HL-60 (cell line): ENCODE measurements at regions not wholly inside any gene's neighbourhood (a gene's known extent, or its start where the extent isn't known, plus 50 kb on each side); places are given as distances from the start of the nearest gene placed in this dataset.

Experiments used
- DNase-seq, 2 experiments: peaks; one replicate each; pipeline ENCODE4 v3.0.0-alpha.2; 2010 to 2020; ENCODE audit warnings: low read depth in 1 of 2, low spot score in 1 of 2
- H3K27ac ChIP-seq: fragments of 250-450 bp; sonication (Bioruptor Pico); replicated peaks from 2 replicates; pipeline ENCODE4 v1.5.1; 2020; ENCODE audit warnings: mild to moderate bottlenecking, moderate library complexity
- H3K27me3 ChIP-seq: fragments of 250-450 bp; sonication (Bioruptor Pico); 2 replicates; pipeline ENCODE4 v1.5.1; 2021; ENCODE audit warnings: mild to moderate bottlenecking, moderate library complexity; ENCODE audit not compliant: insufficient read depth, poor library complexity, severe bottlenecking
- H3K4me3 ChIP-seq: replicated peaks from 2 replicates; pipeline ENCODE4 v1.5.1; 2011; ENCODE audit warnings: mild to moderate bottlenecking, control low read depth, low read length; ENCODE audit not compliant: insufficient read depth
- GABPA ChIP-seq: IDR thresholded peaks from 2 replicates; pipeline ENCODE4 v1.6.1; 2012; ENCODE audit warnings: low read depth
- POLR2AphosphoS5 ChIP-seq: IDR thresholded peaks from 2 replicates; pipeline ENCODE4 v1.6.1; 2012; ENCODE audit warnings: low read depth
- REST ChIP-seq: IDR thresholded peaks from 2 replicates; pipeline ENCODE4 v1.6.1; 2012; ENCODE audit warnings: low read depth; ENCODE audit not compliant: insufficient replicate concordance
- SPI1 ChIP-seq: IDR thresholded peaks from 2 replicates; pipeline ENCODE4 v1.6.1; 2012; ENCODE audit warnings: low read depth, mild to moderate bottlenecking, borderline replicate concordance
- TF ChIP-seq, protein P1 (sequence below): IDR thresholded peaks from one replicate; pipeline ENCODE4 v1.5.1; 2011; ENCODE audit warnings: low read length, control low read depth, inconsistent platforms; ENCODE audit not compliant: insufficient read depth

DNA sequence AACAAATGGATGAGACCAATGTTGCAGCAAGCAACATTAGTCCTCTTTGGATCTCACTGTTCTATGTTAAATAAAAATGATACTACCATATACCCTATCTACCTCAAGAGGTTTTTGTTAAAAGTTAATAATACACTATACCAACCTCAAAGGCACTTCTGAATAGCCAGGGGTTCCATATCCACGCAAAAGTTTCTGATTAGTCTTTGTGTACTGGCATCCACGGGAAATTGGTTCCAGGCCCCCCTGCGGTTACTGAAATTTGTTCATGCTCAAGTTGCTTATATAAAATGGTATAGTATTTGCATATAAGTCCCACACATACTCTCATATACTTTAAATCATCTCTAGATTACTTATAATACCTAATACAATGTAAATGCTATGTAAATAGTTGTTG lies 585.7 kb downstream of the INSC start:
- TF ChIP-seq SPI1 (no peak), REST (no peak), POLR2AphosphoS5 (no peak), GABPA (no peak)
- TF ChIP-seq, protein P1, sequence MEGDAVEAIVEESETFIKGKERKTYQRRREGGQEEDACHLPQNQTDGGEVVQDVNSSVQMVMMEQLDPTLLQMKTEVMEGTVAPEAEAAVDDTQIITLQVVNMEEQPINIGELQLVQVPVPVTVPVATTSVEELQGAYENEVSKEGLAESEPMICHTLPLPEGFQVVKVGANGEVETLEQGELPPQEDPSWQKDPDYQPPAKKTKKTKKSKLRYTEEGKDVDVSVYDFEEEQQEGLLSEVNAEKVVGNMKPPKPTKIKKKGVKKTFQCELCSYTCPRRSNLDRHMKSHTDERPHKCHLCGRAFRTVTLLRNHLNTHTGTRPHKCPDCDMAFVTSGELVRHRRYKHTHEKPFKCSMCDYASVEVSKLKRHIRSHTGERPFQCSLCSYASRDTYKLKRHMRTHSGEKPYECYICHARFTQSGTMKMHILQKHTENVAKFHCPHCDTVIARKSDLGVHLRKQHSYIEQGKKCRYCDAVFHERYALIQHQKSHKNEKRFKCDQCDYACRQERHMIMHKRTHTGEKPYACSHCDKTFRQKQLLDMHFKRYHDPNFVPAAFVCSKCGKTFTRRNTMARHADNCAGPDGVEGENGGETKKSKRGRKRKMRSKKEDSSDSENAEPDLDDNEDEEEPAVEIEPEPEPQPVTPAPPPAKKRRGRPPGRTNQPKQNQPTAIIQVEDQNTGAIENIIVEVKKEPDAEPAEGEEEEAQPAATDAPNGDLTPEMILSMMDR, result no peak
- H3K27me3 ChIP-seq, result no peaks in the 10 kb centered on the region
- H3K4me3 ChIP-seq, result no peak overlapping the region
- DNase-seq, result no peak
- H3K27ac ChIP-seq, result no peak overlapping the region

- Histone ChIP-seq H3K27me3 (no peaks in the 10 kb centered on the region), H3K27ac (no peak overlapping the region), H3K4me3 (no peak overlapping the region)
- TF ChIP-seq GABPA (no peak), SPI1 (no peak), REST (no peak), POLR2AphosphoS5 (no peak)
- TF ChIP-seq, protein P1, result no peak
- no peak for DNase-seq
Observed at GRCh38 chr11:15704064-15704463, 589.3 kb downstream of the INSC start.

DNA sequence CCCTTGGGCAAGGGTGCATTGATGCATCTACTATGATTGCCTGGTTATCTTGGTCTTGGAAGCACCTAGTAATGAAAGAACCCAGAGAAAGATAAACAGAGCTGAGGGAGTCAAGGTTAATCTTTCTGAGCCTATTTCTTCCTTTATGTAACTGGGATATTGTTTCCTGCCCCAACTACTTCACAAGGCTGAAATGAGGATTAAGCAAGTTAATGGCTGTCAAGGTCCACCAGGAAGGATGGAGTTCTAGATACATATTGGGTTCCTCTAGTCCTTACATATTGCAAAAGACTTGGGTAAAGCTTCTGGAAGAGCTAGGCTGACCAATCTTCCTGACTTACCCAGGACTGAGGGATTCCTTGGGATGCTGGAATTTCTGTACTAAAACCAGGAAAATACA lies 589.8 kb downstream of the INSC start:
- Histone ChIP-seq H3K4me3 (no peak overlapping the region), H3K27me3 (no peaks in the 10 kb centered on the region), H3K27ac (no peak overlapping the region)
- TF ChIP-seq, protein P1, result no peak
- no peak for TF ChIP-seq GABPA
- no peak for TF ChIP-seq POLR2AphosphoS5
- TF ChIP-seq SPI1, result no peak
- TF ChIP-seq REST, result no peak
- no peak for DNase-seq
